Hepatocyte (in vitro differentiated cells): ENCODE measurements at regions not wholly inside any gene's neighbourhood (a gene's known extent, or its start where the extent isn't known, plus 50 kb on each side); places are given as distances from the start of the nearest gene placed in this dataset.

Experiments used
- CTCF ChIP-seq: fragments of 200-600 bp; sonication (generic); IDR thresholded peaks from 2 replicates; pipeline ENCODE4 v1.5.1; 2016; ENCODE audit warnings: antibody characterized with exemption, mild to moderate bottlenecking; ENCODE audit not compliant: poor library complexity
- EZH2 ChIP-seq: fragments of 200-600 bp; sonication (generic); IDR thresholded peaks from 2 replicates; pipeline ENCODE4 v1.6.1; 2016; ENCODE audit warnings: antibody characterized with exemption, mild to moderate bottlenecking, borderline replicate concordance
- EZH2phosphoT487 ChIP-seq: fragments of 200-600 bp; sonication (generic); IDR thresholded peaks from one replicate; pipeline ENCODE4 v1.6.1; 2018; ENCODE audit warnings: antibody characterized with exemption, mild to moderate bottlenecking, low read depth, moderate library complexity; ENCODE audit not compliant: unreplicated experiment, severe bottlenecking

GRCh38 chrX:1074755-1075154 lies 137.7 kb downstream of the CRLF2 start:
- TF ChIP-seq CTCF (no peak), EZH2 (no peak), EZH2phosphoT487 (no peak)
